ENCODE measurements at regions not wholly inside any gene's neighbourhood (a gene's known extent, or its start where the extent isn't known, plus 50 kb on each side); places are given as distances from the start of the nearest gene placed in this dataset.
"Not testable (repeated sequence)": the region's sequence is repeated elsewhere in the genome, so short reads cannot be mapped to it uniquely, and the experiment has no call there.

GRCh38 chr10:28471652-28472050, 61.3 kb upstream of the WAC start:
- DNase-seq, result no peak
- in situ Hi-C loops (cut with MboI; ENCODE audit: low pct_unique_long_range_greater_than_20kb, low sequenced_read_pairs), result no loop called here

DNA sequence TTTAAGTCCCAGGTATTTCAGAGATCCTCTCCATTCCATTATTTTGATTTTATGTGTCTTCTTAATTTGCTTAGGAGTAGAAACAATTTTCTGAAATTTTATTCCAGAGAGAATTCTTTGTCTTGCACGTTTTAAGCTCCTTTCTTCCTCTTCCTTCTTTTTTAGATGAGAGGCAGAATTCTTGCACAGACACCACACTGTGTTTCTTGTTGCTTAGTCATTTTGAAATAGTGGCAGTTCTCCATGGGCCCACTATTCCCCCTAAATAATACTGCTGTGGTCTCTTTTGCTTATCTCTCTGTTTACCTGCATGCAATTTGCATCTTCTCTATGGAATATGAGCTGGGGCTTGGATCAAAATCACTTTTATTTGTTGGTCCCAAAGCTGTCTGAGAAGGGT, 54.3 kb upstream of the WAC start:
- in situ Hi-C loops (cut with MboI; ENCODE audit: low pct_unique_long_range_greater_than_20kb, low sequenced_read_pairs), result no loop called here
- no peak for DNase-seq

DNA sequence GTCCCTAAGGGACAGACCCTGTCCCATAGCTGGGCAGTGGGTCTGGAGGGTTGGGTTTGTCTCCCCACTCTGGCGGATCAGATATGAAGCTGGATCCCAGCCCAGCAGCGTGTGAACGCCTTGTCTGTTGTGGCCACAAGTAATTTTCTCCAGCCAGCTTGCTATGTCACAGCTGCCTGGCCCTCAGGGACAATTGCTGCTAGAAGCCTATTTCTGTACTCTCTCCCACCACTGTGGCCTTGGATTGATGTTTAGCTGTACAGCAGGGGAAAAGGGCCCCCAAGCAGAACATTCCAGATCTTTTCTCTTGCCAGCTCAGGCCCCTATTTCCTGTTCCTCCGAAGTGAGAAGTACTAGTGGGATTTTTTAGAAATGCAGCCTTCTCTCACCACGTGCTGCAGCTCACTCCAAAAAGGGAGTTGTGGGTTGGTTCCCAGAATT, 53.5 kb upstream of the WAC start:
- DNase-seq, result no peak
- in situ Hi-C loops (cut with MboI; ENCODE audit: low pct_unique_long_range_greater_than_20kb, low sequenced_read_pairs), result no loop called here

GRCh38 chr10:28479927-28480627, 52.8 kb upstream of the WAC start:
- in situ Hi-C loops (cut with MboI; ENCODE audit: low pct_unique_long_range_greater_than_20kb, low sequenced_read_pairs), result no loop called here
- no peak for DNase-seq

- in situ Hi-C loops (cut with MboI; ENCODE audit: low pct_unique_long_range_greater_than_20kb, low sequenced_read_pairs), result no loop called here
- no peak for DNase-seq
These were observed 52.3 kb upstream of the WAC start for GRCh38 chr10:28480628-28480965.

- in situ Hi-C loops (cut with MboI; ENCODE audit: low pct_unique_long_range_greater_than_20kb, low sequenced_read_pairs); DNase-seq: not testable (repeated sequence)
These were observed 51.6 kb upstream of the WAC start for GRCh38 chr10:28481346-28481745.

DNA sequence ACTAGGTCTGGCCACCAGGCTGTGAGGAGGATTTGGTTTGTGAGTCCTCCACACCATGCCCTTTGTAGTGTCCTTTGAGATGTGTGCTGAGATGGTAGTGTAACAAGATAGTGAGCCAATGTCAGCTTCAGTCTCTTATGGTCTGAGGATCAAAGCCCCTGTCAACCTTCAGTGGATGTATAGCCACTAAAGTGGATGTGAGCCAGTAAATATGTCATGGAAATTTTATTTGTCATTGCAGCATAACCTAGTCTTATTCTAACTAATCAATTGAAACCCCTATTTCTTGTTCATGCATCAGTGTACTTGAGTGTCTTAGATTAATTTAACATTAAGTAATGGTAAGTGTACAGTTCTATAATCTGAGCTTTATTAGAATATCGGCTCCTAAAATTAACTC, 51.0 kb upstream of the WAC start:
- DNase-seq, result no peak

More for the DNA sequence above, 51.0 kb upstream of the WAC start:
- in situ Hi-C loops (cut with MboI; ENCODE audit: low pct_unique_long_range_greater_than_20kb, low sequenced_read_pairs), result no loop called here
